ENCODE measurements at regions not wholly inside any gene's neighbourhood (a gene's known extent, or its start where the extent isn't known, plus 50 kb on each side); places are given as distances from the start of the nearest gene placed in this dataset.

DNA sequence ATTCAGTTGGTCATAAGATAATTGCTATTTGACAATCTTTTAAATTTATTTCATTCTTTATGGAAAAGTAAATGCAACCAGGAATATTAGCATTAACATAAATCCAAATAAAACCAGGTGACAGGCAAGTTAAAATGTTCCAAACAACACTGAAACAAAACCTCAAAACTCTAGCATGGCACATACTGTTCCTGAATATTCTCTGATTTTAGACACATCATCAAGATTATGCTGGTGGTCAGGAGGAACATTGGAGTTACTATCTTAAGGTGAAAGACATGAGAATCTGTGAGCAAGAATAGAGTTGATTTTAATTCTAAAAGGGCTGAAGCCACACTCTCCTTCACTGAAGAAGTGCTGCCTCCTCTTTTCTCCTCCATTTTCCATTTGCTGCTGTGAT is 421.0 kb upstream of the THBS1 start:
- H3K4me3 ChIP-seq (ENCODE audit: low read depth in 2 of 2, low read length in 1 of 2) = no peak overlapping the region
- DNase-seq = no peak
- H3K9me3 ChIP-seq = peaks cover 10% of the 10 kb centered on the region; the same call in 1 of the 2 replicates
- H2AFZ ChIP-seq (ENCODE audit: low read depth) = peak overlapping the region; percentile 32; the same call in 1 of the 2 replicates
- ChIA-PET POLR2A (no interaction called here), CTCF (interaction anchor here (0.9 kb wide), 1 partner anchor 420 kb away, joined by 3 read pairs; no protein-coding TSS in a partner anchor)
- H3K27me3 ChIP-seq (ENCODE audit: insufficient read depth) = no peaks in the 10 kb centered on the region
- no peaks in the 10 kb centered on the region for H3K9me2 ChIP-seq
- H3K9ac ChIP-seq = no peak overlapping the region
- no peaks in the 10 kb centered on the region for H4K20me1 ChIP-seq (ENCODE audit: insufficient read depth)
- no peaks in the 10 kb centered on the region for H3K36me3 ChIP-seq (replicated peaks in 1 of 2; ENCODE audit: control insufficient read depth in 1 of 2, insufficient read depth in 2 of 2, low read length in 1 of 2)
- no peak for TF ChIP-seq CHD2 (IDR thresholded peaks at IDR 0.05; ENCODE audit: low read length, partially characterized antibody)
- TF ChIP-seq, protein P1, sequence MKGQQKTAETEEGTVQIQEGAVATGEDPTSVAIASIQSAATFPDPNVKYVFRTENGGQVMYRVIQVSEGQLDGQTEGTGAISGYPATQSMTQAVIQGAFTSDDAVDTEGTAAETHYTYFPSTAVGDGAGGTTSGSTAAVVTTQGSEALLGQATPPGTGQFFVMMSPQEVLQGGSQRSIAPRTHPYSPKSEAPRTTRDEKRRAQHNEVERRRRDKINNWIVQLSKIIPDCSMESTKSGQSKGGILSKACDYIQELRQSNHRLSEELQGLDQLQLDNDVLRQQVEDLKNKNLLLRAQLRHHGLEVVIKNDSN (IDR thresholded peaks at IDR 0.05; ENCODE audit: borderline replicate concordance, low read depth) = no peak
- TF ChIP-seq GABPA (IDR thresholded peaks at IDR 0.05; ENCODE audit: low read depth) = no peak
- TF ChIP-seq POLR2AphosphoS5 (IDR thresholded peaks at IDR 0.05; ENCODE audit: low read depth, low read length) = no peak
- TF ChIP-seq, protein P2, sequence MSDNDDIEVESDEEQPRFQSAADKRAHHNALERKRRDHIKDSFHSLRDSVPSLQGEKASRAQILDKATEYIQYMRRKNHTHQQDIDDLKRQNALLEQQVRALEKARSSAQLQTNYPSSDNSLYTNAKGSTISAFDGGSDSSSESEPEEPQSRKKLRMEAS (IDR thresholded peaks at IDR 0.05; ENCODE audit: low read depth) = no peak
- TF ChIP-seq, protein P3, sequence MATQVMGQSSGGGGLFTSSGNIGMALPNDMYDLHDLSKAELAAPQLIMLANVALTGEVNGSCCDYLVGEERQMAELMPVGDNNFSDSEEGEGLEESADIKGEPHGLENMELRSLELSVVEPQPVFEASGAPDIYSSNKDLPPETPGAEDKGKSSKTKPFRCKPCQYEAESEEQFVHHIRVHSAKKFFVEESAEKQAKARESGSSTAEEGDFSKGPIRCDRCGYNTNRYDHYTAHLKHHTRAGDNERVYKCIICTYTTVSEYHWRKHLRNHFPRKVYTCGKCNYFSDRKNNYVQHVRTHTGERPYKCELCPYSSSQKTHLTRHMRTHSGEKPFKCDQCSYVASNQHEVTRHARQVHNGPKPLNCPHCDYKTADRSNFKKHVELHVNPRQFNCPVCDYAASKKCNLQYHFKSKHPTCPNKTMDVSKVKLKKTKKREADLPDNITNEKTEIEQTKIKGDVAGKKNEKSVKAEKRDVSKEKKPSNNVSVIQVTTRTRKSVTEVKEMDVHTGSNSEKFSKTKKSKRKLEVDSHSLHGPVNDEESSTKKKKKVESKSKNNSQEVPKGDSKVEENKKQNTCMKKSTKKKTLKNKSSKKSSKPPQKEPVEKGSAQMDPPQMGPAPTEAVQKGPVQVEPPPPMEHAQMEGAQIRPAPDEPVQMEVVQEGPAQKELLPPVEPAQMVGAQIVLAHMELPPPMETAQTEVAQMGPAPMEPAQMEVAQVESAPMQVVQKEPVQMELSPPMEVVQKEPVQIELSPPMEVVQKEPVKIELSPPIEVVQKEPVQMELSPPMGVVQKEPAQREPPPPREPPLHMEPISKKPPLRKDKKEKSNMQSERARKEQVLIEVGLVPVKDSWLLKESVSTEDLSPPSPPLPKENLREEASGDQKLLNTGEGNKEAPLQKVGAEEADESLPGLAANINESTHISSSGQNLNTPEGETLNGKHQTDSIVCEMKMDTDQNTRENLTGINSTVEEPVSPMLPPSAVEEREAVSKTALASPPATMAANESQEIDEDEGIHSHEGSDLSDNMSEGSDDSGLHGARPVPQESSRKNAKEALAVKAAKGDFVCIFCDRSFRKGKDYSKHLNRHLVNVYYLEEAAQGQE (IDR thresholded peaks at IDR 0.05; ENCODE audit: low read depth, low read length) = no peak
- TF ChIP-seq TEAD4 (IDR thresholded peaks at IDR 0.05; ENCODE audit: borderline replicate concordance, insufficient read depth) = no peak
- TF ChIP-seq SIN3A (IDR thresholded peaks at IDR 0.05; ENCODE audit: borderline replicate concordance, low read depth, low read length) = no peak
- no peak for TF ChIP-seq TCF12 (IDR thresholded peaks at IDR 0.05)
- TF ChIP-seq MEF2A (IDR thresholded peaks at IDR 0.05; ENCODE audit: borderline replicate concordance, low read depth) = no peak
- no peak for TF ChIP-seq RFX5 (IDR thresholded peaks at IDR 0.05; ENCODE audit: low read length)
- no peak for TF ChIP-seq YY1 (IDR thresholded peaks at IDR 0.05; ENCODE audit: low read depth)
- no peak for TF ChIP-seq EZH2phosphoT487 (IDR thresholded peaks at IDR 0.05; ENCODE audit: borderline replicate concordance, low read depth)
- TF ChIP-seq, protein P4, sequence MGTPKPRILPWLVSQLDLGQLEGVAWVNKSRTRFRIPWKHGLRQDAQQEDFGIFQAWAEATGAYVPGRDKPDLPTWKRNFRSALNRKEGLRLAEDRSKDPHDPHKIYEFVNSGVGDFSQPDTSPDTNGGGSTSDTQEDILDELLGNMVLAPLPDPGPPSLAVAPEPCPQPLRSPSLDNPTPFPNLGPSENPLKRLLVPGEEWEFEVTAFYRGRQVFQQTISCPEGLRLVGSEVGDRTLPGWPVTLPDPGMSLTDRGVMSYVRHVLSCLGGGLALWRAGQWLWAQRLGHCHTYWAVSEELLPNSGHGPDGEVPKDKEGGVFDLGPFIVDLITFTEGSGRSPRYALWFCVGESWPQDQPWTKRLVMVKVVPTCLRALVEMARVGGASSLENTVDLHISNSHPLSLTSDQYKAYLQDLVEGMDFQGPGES (IDR thresholded peaks at IDR 0.05; ENCODE audit: low read depth, low read length) = no peak
- TF ChIP-seq TAF1 (IDR thresholded peaks at IDR 0.05; ENCODE audit: borderline replicate concordance, low read depth, low read length) = no peak
- no peak for TF ChIP-seq NRF1 (IDR thresholded peaks at IDR 0.05; ENCODE audit: low read depth, low read length)
- TF ChIP-seq, protein P5, sequence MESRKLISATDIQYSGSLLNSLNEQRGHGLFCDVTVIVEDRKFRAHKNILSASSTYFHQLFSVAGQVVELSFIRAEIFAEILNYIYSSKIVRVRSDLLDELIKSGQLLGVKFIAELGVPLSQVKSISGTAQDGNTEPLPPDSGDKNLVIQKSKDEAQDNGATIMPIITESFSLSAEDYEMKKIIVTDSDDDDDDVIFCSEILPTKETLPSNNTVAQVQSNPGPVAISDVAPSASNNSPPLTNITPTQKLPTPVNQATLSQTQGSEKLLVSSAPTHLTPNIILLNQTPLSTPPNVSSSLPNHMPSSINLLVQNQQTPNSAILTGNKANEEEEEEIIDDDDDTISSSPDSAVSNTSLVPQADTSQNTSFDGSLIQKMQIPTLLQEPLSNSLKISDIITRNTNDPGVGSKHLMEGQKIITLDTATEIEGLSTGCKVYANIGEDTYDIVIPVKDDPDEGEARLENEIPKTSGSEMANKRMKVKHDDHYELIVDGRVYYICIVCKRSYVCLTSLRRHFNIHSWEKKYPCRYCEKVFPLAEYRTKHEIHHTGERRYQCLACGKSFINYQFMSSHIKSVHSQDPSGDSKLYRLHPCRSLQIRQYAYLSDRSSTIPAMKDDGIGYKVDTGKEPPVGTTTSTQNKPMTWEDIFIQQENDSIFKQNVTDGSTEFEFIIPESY (IDR thresholded peaks at IDR 0.05; ENCODE audit: borderline replicate concordance, low read depth) = no peak
- H3F3A ChIP-seq (replicated peaks; ENCODE audit: insufficient read depth) = peaks cover 10% of the 10 kb centered on the region
- no peaks in the 10 kb centered on the region; a peak in 2 of 4 replicates for H3K4me1 ChIP-seq (ENCODE audit: control insufficient read depth in 1 of 2, insufficient read depth in 2 of 2, low read depth in 1 of 2, low read length in 1 of 2)
- H3K79me2 ChIP-seq (ENCODE audit: insufficient read depth) = no peaks in the 10 kb centered on the region
- H3K27ac ChIP-seq (ENCODE audit: low read depth in 2 of 2, low read length in 1 of 2) = no peak overlapping the region
- H3K4me2 ChIP-seq = no peak overlapping the region

All from SK-N-SH (cell line).